ENCODE measurements at regions not wholly inside any gene's neighbourhood (a gene's known extent, or its start where the extent isn't known, plus 50 kb on each side); places are given as distances from the start of the nearest gene placed in this dataset.

DNA sequence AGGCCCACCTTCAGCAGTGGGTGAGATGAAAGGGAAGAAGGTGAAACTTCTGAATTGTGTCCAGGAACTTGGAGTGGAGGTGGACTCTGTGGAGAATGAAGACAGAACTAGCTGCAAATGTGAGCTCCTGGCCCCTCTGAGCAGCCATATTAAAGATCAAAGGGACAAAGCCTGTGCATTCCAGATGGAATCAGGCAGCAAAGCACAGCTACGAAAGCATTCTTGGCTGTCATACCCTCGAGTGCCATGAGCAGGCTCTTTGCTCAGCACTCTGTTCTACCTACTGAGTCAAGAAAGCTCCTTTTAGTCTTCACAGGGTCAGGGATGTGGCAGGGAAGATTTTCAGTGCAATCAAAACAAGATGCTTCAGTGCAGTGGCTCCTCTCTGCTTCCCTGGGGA, 86.3 kb upstream of the TSPAN2 start:
- TF ChIP-seq CTCF (IDR thresholded peaks at IDR 0.05; ENCODE audit: low read length) (no peak), EZH2 (optimal IDR thresholded peaks at IDR 0.05; ENCODE audit: low read depth, low read length) (no peak)

All from MM.1S (cell line).